ENCODE measurements at regions not wholly inside any gene's neighbourhood (a gene's known extent, or its start where the extent isn't known, plus 50 kb on each side); places are given as distances from the start of the nearest gene placed in this dataset.

DNA sequence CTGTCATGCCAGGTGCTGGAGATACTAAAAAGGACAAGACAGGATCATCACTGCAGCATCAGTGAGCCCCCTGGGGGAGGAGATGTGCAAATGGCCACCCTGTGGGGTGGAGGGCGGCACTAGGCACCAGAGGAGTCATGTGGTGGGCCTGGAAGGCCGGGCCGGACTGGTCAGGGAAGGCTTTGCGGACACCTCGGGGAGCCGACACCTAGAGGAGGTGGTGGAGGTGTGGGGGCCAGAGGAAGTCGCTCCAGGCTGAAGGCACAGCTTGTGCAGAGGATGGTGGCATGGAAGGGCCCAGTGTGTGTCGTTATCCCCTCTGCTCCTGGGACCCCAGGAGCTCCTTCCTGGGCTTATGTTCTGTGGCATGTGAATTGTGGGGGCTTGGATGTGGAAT lies 437.7 kb downstream of the RPS24 start:
- TF ChIP-seq, protein P1, sequence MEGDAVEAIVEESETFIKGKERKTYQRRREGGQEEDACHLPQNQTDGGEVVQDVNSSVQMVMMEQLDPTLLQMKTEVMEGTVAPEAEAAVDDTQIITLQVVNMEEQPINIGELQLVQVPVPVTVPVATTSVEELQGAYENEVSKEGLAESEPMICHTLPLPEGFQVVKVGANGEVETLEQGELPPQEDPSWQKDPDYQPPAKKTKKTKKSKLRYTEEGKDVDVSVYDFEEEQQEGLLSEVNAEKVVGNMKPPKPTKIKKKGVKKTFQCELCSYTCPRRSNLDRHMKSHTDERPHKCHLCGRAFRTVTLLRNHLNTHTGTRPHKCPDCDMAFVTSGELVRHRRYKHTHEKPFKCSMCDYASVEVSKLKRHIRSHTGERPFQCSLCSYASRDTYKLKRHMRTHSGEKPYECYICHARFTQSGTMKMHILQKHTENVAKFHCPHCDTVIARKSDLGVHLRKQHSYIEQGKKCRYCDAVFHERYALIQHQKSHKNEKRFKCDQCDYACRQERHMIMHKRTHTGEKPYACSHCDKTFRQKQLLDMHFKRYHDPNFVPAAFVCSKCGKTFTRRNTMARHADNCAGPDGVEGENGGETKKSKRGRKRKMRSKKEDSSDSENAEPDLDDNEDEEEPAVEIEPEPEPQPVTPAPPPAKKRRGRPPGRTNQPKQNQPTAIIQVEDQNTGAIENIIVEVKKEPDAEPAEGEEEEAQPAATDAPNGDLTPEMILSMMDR (IDR thresholded peaks at IDR 0.05): no peak
- no peak for TF ChIP-seq POLR2A (IDR thresholded peaks at IDR 0.05)

Data from thyroid gland (tissue), 4 donors.